Epithelial cell of esophagus (primary cell): ENCODE measurements at regions not wholly inside any gene's neighbourhood (a gene's known extent, or its start where the extent isn't known, plus 50 kb on each side); places are given as distances from the start of the nearest gene placed in this dataset.

Experiments used
- DNase-seq: peaks from one replicate; pipeline ENCODE4 v3.0.0; 2010; ENCODE audit warnings: low read depth
- H3K4me3 ChIP-seq: 2 replicates; pipeline ENCODE4 v1.5.1; 2011; ENCODE audit warnings: mild to moderate bottlenecking, low read length, control low read depth
- TF ChIP-seq, protein P1 (sequence below): IDR thresholded peaks from 2 replicates; pipeline ENCODE4 v1.5.1; 2011; ENCODE audit warnings: low read depth, mild to moderate bottlenecking, low read length, control low read depth, inconsistent platforms; ENCODE audit not compliant: insufficient read depth; ENCODE audit errors: missing control alignments

DNA sequence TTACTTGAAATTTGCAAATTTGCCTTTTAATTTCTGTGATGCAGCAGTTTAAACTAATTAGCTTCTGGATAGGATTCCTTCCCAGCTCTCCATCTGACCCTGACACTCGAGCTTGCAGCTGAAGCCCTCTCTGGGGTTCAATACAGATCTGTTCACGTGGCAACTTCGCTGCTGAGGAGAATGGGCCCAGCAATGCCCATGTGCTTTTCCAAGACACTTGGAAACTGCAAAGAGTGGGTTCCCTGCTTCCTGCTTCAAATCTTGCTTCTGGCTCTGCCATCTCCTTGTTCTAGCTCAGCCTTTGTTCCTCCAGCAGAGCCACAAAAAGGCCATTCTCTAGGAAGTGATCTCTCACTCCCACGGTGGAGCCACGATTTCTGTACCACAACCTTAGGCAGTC, 50.0 kb upstream of the IRX6 start:
- TF ChIP-seq, protein P1, sequence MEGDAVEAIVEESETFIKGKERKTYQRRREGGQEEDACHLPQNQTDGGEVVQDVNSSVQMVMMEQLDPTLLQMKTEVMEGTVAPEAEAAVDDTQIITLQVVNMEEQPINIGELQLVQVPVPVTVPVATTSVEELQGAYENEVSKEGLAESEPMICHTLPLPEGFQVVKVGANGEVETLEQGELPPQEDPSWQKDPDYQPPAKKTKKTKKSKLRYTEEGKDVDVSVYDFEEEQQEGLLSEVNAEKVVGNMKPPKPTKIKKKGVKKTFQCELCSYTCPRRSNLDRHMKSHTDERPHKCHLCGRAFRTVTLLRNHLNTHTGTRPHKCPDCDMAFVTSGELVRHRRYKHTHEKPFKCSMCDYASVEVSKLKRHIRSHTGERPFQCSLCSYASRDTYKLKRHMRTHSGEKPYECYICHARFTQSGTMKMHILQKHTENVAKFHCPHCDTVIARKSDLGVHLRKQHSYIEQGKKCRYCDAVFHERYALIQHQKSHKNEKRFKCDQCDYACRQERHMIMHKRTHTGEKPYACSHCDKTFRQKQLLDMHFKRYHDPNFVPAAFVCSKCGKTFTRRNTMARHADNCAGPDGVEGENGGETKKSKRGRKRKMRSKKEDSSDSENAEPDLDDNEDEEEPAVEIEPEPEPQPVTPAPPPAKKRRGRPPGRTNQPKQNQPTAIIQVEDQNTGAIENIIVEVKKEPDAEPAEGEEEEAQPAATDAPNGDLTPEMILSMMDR: no peak
- H3K4me3 ChIP-seq: no peak overlapping the region
- no peak for DNase-seq
